ENCODE measurements at regions not wholly inside any gene's neighbourhood (a gene's known extent, or its start where the extent isn't known, plus 50 kb on each side); places are given as distances from the start of the nearest gene placed in this dataset.

- CTCF ChIA-PET (ENCODE audit: partially characterized antibody): interaction anchor here (0.6 kb wide), 1 partner anchor 382 kb away, joined by 3 read pairs; no protein-coding TSS in a partner anchor
- no peak for FAIRE-seq
Measured at GRCh38 chr7:56375173-56375572, 259.0 kb upstream of the NUPR2 start.

More at GRCh38 chr7:56375173-56375572, 259.0 kb upstream of the NUPR2 start:
- no peak for DNase-seq (ENCODE audit: low read depth in 1 of 2, low spot score in 2 of 2)
- Histone ChIP-seq H2BK5ac (ENCODE audit: low read depth, low read length) (no peak overlapping the region), H2AK5ac (ENCODE audit: low read depth, low read length) (no peak overlapping the region), H3K4ac (replicated peaks; ENCODE audit: insufficient read length, low read depth, low read length) (no peak overlapping the region), H3K4me3 (ENCODE audit: extremely low read depth in 1 of 4, insufficient read depth in 2 of 4, low read depth in 3 of 4, low read length in 4 of 4) (no peak overlapping the region), H3K9me3 (ENCODE audit: insufficient read depth in 2 of 2, low read depth in 1 of 2, low read length in 1 of 2) (peaks cover 4 to 42% of the 10 kb centered on the region in 2 experiments; a peak in 3 of 4 replicates), H2BK20ac (ENCODE audit: low read length) (no peak overlapping the region), H3K23ac (ENCODE audit: insufficient read length) (no peak overlapping the region), H3K18ac (ENCODE audit: extremely low read depth, low read length) (no peak overlapping the region), H4K8ac (ENCODE audit: extremely low read depth, insufficient read depth, low read length) (no peak overlapping the region), H3K9ac (replicated peaks in 1 of 4; ENCODE audit: extremely low read depth in 1 of 4, low read depth in 3 of 4, low read length in 3 of 4) (no peak overlapping the region), H3K79me2 (ENCODE audit: control insufficient read depth in 1 of 2, insufficient read depth in 2 of 2, low read length in 2 of 2) (no peaks in the 10 kb centered on the region), H4K5ac (ENCODE audit: insufficient read length, low read depth, low read length) (no peak overlapping the region), H3K14ac (ENCODE audit: insufficient read length) (no peak overlapping the region), H4K91ac (replicated peaks; ENCODE audit: insufficient read length, low read length) (no peak overlapping the region), H2BK12ac (ENCODE audit: low read depth, low read length) (no peak overlapping the region), H3K56ac (replicated peaks; ENCODE audit: insufficient read length, low read depth, low read length) (no peak overlapping the region), H3K79me1 (ENCODE audit: low read depth, low read length) (no peaks in the 10 kb centered on the region), H2BK15ac (ENCODE audit: low read length) (no peak overlapping the region), H3K4me2 (ENCODE audit: insufficient read depth in 1 of 2, low read depth in 2 of 2, low read length in 2 of 2) (no peak overlapping the region), H2AFZ (ENCODE audit: low read length) (no peak overlapping the region), H3K27ac (ENCODE audit: low read depth, low read length) (no peak overlapping the region), H3K23me2 (ENCODE audit: low read depth, low read length) (no peaks in the 10 kb centered on the region), H3K4me1 (replicated peaks in 1 of 4; ENCODE audit: control insufficient read depth in 3 of 4, insufficient read depth in 4 of 4, low read length in 3 of 4) (no peaks in the 10 kb centered on the region), H3K36me3 (ENCODE audit: control insufficient read depth in 2 of 4, insufficient read depth in 4 of 4, low read length in 3 of 4) (no peaks in the 10 kb centered on the region), H3K27me3 (replicated peaks in 1 of 4; ENCODE audit: control insufficient read depth in 3 of 4, extremely low read depth in 1 of 4, insufficient read depth in 3 of 4, low read length in 3 of 4) (no peaks in the 10 kb centered on the region), H2BK120ac (replicated peaks; ENCODE audit: low read depth, low read length) (no peak overlapping the region), H4K20me1 (replicated peaks in 1 of 2; ENCODE audit: control insufficient read depth in 1 of 2, insufficient read depth in 2 of 2, low read length in 2 of 2) (no peaks in the 10 kb centered on the region)
- TF ChIP-seq ATF3 (IDR thresholded peaks at IDR 0.05; ENCODE audit: insufficient read depth, low read depth, low read length): no peak
- WGBS, 2 experiments (ENCODE audit: extremely low coverage in 1 of 2, insufficient coverage in 1 of 2, insufficient read length in 1 of 2, insufficient replicate concordance in 2 of 2, low coverage in 1 of 2, low lambda C conversion rate in 2 of 2, missing lambda C conversion rate in 1 of 2): 80% methylated on average over 18 of the region's 18 CpGs; no CpG with 5 or more reads in 1 of the 2 experiments
- POLR2A ChIA-PET (ENCODE audit: partially characterized antibody): no interaction called here

Measured in H1 (cell line).